Frontal cortex (tissue), 3 donors: ENCODE measurements at regions not wholly inside any gene's neighbourhood (a gene's known extent, or its start where the extent isn't known, plus 50 kb on each side); places are given as distances from the start of the nearest gene placed in this dataset.
"Not testable (repeated sequence)": the region's sequence is repeated elsewhere in the genome, so short reads cannot be mapped to it uniquely, and the experiment has no call there.

Experiments used
- DNase-seq, 2 donors: peaks; one replicate each; pipeline ENCODE4 v3.0.0; 2012; ENCODE audit warnings: low spot score in 2 of 2
- FAIRE-seq: peaks from 2 replicates; lab custom pipeline; 2012; peaks lifted over from hg19 to GRCh38; lab: Jason Lieb, UNC
- donor health status: control.
- donor health status: control.
- donor health status: control.

DNA sequence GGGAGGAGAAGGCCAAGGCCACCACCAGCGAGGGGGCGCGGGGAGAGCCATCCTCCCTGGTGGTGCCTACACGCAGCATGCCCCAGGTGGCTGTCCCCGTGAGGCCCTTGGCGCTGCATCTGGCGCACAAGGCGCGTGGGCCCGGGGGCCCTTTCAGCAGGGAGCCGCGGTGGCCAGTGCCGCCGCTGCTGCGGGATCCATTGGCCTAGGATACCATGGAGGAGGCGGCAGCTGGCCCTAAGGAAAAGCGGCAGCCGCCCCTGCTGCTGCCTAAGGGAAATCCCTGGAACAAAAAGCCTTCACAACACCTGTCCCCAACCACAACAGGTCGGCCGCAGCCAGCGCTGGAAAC, 1059.6 kb downstream of the TECRL start:
- DNase-seq (no peak), FAIRE-seq (no peak)

DNA sequence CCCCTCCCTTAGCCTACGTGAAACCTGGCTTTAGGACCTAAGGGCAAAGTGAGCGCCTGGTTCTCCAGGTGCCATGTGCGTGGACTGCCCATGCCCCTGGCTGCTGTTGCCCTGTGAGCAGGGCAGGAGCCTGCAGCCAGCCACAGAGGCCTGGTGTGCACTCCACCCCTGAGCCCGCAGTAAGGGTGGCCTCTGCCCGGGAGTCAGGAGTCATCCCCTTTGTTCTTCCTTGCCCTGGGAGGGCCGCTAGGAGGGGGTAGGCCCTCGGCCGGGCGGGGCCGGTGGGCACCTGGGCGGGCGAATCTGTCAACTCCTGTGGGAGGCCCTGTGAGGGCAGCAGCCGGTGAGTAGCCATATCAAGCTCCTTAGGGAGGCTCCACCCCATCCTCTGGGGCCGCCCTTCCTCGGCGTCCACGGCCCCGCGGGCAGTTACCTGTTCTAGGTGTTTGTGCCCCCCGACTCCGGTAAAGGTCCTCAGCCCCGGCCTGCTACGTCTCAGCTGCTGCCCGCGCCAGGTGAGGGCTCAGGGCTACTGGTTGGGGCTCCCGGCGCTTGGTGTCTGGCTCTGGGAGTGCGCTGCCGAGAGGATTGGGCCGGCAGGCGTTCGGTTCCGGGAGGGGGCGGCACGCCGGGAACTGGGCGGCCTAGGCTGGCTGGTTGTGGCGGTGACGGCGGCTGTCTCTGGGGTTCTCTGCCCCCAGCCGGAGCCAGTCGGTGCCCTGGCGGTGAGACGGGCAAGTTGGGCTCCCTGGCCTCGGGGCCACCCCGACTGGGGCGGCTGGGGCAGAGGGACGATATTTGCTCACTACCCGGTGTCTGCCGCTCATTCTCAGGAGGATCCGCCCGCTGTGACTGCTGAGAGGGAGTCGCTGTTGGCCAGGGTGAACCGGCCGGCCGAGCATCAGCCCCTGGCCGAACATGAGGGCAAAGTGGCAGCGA, 1060.2 kb downstream of the TECRL start:
- FAIRE-seq (no peak), DNase-seq (no peak)

DNA sequence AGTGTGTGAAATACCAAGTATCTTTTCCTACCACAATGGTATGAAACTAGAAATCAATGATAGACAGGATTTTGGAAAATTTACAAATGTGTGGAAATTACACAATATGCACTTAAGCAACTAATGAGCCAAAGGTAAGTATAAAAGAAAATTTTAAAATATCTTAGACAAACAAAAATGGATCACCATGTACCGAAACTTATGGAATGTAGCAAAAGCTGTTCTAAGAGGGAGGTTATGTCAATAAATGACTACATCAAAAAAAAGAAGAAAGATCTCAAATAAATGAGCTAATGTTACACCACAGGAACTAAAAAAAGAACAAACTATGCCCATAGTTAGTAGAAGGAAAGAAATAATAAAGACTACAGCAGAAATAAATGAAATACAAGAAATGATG, 1084.1 kb downstream of the TECRL start:
- DNase-seq (no peak), FAIRE-seq (no peak)

DNA sequence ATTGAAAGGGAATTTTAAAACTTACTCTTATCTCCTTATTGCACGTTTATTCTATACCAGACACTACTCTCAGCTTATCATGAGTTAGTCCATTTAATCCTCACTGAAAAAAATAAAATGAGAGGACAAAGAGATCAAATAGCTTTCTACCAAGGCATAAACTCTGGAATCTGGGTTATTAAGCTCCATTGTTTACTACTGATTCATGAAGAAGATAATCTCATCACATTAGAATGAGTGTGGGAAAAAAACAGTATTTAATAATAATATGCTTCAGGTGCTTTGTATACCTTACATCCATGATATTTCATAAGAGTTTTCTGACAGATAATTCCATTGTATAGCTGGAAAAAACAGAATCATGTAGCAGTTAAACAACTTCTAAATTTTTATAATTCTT, 1092.6 kb downstream of the TECRL start:
- FAIRE-seq (no peak), DNase-seq (no peak)

DNA sequence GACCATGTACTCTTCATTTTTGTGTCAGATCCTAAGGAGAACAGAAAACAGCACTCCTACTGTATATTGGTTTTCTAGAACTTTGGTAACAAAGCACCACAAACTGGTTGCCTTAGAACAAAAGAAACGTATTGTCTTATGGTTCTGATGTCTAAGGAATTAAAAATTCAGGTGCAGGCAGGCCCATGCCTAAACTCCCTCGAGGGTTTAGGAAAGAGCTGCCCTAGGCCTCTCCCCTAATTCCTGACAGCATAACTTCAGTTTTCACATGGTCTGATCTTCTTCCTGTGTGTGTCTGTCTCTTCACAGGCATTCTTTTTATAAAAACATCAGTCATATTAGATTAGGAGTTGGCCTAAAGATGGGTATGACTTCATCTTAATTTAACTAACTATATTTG, 1093.6 kb downstream of the TECRL start:
- no peak for FAIRE-seq
- DNase-seq = no peak

DNA sequence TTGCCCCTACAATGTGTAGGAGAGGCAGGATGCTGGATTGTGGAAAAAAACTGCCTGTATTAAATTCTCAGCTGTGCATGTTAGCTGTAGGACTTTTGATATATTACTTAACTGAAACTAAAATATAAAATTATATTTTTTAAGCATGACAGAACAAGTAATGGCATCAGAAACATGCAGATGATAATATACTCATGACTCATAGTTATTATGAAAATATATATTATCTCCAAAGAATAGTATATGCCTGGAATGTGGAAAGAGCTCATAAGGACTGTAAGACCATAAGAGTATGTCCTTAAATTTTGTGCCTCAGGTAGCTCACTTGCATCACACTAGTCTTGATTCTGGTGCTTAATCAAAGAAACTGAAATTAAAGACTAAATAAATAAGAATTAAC, 1100.6 kb downstream of the TECRL start:
- FAIRE-seq (no peak), DNase-seq (no peak)

DNA sequence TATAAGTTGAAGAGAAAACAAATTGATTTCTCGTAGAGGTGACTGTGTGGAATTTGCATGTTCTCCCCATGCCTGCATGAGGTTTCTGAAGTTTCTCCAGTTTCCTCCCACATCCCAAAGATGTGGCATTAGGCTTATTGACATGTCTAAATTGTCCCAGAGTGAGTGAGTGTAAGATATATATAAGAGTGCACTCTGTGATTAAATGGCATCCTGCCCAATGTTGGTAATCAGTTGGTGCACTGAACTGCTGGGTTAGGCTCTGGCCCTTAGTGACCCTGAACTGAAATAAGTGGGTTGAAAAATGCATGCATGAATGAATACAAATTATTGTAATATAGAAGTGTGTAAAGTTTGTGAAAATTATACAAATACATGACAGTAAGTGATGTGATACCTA, 1106.5 kb downstream of the TECRL start:
- DNase-seq (no peak), FAIRE-seq (no peak)

DNA sequence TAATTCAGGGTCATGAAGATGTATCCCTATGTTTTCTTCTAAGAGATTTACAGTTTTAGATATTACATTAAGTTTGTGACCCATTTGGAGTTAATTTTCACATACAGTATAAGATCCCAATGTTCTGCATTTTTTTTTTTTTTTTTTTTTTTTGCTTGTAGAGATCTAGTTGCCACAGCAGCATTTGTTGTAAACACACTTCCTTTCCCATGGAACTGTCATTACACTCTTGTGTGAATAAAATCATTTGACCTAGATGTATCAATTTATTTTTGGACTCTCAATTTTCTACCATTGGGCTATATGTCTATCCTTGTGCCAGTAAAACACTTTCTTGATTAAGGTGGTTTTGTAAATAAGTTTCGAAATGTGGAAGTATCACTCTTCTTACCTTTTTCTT, 1107.2 kb downstream of the TECRL start:
- no peak for FAIRE-seq

DNA sequence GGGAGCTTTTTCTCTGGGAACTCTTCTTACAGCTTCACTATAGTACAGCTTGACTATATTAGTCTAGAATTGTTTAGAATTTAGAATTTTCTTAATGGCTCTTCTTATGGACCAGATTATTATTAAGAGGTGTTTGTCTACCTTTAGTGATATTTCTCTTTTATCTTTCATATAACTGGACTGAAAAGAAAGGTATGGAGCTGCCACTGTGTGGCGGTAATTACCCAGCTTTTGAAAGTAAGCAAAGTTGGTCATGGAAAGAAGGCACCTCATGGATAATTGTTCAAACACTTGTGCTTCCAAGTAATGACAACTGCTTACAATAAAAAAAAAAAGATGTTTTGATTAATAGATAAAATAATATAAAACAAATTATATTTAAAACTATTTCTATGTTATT, 1112.5 kb downstream of the TECRL start:
- FAIRE-seq (no peak), DNase-seq (no peak)

More for the DNA sequence above, 1107.2 kb downstream of the TECRL start:
- DNase-seq = no peak

DNA sequence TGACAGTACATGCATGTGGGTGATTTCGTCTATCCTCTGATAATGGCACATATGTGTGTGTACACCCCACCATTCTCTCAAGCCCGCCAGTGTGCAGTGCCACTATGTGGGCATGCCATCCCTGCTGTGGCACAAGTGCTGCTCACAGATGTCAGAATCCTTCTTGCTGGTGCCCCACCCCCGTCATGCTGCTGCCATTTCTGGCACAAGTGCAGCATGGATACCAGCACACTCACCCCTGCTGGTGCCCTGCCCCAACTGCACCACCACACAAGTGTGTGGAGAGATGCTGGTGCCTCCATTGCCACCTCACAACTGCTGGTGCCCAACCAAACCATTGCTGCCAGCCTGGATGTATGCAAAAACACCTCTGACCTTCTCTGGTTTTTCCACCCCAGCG, 1133.8 kb downstream of the TECRL start:
- DNase-seq (no peak), FAIRE-seq (no peak)

DNA sequence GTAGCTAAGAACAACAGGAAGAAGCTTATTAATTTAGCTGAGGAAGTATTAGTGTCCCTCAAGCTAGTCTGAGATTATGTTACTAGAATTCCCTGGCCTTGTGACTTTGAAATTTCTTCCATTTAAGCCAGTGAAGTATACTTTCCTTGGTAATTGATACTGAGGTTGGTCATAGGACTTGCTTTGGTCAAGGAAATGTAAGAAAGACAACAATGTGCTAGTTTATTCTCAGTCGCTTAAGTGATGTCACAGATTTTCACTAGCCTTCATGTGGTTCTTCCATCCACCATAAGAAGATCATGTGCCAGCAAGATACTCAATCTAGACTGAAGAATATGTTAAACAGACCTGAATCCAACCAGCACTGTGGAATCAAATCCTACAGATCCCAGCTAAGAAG, 1140.1 kb downstream of the TECRL start:
- no peak for DNase-seq
- FAIRE-seq = no peak

DNA sequence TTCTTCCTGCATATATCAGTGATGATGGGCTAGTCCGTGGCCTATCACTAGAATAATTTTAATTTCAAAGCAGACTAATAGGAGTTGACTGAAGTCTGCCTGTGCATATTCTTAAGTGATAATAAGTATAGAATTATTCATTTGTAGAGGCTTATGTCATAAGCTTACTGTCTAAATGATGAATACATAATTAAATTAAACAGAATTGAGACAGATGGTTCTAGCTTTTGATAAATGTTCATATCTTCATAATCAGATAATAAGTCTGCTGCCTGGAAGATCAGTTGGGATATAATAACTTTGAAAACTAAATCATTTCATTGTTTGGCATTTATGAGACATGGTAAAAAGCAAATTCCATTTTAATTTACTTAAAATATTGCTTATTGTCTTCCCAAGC, 1175.6 kb downstream of the TECRL start:
- FAIRE-seq = no peak

DNA sequence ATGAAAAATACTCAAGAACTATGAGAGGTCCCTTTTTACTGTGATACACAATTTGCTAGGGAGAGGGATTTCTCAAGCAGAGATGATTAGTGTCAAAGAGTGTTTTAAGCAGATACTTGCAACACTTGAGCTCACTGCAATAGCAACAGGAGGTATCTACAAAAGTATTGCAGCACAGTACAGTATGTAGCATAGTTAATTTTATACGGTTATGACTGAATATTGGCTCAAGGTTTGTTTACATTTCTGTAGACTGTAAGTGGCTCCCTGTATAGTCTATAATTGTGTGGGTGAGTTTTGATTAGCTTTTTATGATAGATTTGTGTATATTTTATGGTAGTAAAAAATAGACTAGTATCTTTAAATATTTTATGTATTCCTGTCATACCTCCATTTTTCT, 1177.2 kb downstream of the TECRL start:
- DNase-seq = no peak
- FAIRE-seq = no peak

More for the DNA sequence above, 1175.6 kb downstream of the TECRL start:
- no peak for DNase-seq

DNA sequence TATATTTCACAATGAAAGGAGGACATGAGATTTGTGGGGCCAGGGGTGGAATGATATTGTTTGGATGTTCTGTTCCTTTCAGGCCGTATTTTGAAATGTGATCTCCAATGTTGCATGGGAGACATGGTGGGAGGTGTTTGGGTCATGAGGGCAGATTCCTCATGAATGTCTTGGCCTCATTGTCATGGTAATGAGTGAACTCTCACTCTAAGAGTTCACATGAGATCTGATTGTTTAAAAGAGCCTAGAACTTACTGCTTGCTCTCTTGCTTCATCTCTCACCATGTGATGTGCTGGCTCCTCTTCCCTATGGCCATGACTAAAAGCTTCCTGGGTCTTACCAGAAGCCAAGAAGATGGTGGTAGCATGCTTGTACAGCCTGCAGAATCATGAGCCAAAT, 1183.0 kb downstream of the TECRL start:
- no peak for FAIRE-seq
- no peak for DNase-seq

DNA sequence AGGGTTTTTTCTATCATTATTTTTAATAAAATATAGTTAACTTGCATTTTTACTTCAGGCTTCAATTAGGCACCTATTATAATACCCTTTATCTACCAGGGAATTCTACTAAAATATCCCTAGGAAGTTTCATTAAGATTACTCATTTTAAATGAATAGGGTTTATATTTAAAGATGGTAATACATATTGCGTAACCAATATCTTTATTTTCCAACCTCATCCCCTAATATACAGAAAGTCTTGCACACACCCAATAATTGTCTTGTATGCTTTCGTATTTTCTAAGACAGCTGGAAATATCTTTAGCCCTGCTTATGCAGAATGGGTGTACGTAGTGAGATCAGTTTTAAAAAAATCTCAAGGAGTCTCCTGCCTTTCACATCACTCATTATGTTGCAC, 1186.8 kb downstream of the TECRL start:
- FAIRE-seq (no peak), DNase-seq (no peak)

DNA sequence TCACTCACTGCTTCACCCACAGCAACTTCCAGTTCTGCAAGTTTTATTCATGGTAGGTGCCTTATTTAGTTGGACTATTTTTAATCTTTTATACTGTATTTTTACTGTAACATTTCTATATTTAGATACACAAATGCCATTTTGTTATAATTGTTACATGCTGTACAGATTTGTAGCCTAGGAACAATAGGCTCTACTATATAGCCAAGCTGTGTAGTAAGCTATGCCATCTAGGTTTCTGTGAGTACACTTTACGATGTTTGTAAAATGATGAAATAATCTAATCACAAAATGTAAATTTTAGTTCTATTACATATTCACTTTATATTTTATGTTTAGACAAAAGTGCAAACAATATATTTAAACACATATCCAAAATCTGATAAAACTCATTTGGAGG, 1187.8 kb downstream of the TECRL start:
- no peak for FAIRE-seq

DNA sequence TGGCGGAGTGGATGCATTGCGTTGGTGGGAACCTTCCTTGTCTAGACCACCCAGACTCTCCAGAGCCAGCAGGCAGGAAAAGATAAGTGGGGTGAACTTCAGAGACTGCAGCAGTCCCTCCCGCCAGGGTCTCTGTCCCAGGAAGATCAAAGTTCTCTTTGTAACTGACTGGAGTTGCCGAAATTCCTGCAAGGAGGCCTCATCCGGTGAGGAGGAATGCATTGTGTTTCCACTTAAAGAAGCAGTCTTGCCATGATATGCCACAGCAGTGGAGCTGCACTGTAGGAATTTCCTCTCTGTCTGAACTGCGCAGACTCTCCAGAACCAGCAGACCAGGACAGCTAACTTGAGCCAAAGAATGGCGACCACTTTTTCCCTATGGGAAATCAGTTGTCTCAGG, 1190.4 kb downstream of the TECRL start:
- DNase-seq (no peak), FAIRE-seq (no peak)

More for the DNA sequence above, 1187.8 kb downstream of the TECRL start:
- no peak for DNase-seq

DNA sequence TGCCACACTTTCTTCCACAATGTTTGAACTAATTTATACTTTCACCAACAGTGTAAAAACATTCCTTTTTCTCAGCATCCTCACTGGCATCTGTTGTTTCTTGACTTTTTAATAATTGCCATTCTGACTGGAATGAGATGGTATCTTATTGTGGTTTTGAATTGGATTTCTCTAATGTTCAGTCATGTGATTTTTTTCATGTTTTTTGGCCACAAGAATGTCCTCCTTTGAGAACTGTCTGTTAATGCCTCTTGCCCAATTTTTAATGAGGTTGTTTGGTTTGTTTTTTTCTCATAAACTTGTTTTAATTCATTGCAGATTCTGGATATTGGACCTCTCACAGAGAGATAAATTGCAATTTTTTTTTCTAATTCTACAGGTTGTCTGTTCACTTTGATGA, 1195.2 kb downstream of the TECRL start:
- no peak for FAIRE-seq

DNA sequence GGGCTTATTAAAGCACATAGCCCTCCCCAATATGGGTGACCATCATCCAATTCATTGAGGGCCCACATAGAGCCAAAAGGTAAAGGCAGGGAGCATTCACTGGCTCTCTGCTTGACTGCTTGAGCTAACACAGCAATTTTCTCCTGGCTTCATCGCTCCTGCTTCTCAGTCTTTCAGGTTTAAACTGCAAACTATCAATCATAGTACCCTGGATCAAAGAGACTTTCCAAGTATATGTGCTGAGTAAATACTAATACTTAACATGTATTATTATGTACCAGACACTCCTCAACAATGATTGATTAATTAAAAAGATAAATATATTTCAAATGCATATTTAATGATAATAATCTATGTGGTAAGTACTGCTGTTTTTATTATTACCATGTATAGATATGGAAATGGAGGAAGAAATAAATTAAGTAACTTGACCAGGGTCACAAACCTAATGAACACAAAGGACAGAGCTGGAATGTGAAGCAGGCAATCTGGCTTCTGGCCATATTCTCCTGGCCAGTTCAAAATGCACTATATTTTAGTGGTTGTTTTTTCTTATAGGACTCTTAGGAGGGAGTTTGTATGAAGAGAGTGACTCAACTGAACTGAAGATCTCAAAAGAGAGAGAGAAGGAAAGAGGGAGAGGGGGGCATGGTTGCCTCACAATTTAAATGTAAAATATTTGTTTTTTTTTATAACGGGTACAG, 1197.3 kb downstream of the TECRL start:
- FAIRE-seq (no peak), DNase-seq (no peak)

More for the DNA sequence above, 1195.2 kb downstream of the TECRL start:
- no peak for DNase-seq

DNA sequence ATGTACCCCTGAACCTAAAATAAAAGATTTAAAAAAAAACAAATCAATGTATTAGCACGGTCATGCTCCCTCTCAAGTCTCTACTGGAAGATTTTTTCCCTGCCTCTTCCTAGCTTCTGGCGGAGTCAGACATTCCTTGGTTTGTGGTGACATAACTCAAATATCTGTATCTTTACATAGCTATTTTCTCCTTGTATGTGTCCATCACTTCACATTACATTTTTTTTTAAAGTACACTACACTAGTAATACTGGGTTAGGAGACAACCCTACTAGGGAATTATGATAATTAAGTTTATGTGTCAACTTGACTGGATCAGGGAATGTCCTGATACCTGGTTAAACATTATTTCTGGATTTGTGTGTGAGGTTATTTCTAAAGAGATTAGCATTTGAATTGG, 1197.9 kb downstream of the TECRL start:
- FAIRE-seq = no peak
- DNase-seq = no peak

DNA sequence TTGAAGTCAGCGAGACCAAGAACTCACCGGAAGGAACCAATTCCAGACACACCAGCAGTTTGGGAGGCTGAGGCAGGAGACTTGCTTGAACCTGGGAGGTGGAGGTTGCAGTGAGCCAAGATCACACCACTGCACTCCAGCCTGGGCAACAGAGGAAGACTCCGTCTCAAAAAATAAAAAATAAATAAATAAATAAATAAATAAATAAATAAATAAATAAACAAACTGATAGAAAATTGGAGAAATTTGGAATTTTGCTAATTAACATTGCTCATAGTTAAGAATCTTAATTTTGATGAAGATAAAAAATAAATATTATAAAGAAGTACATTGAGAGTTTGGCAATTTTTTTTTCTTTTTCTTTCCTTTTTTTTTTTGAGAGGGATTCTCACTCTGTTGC, 1216.2 kb downstream of the TECRL start:
- FAIRE-seq, DNase-seq: not testable (repeated sequence)
